GM23338 (cell line): ENCODE measurements at regions not wholly inside any gene's neighbourhood (a gene's known extent, or its start where the extent isn't known, plus 50 kb on each side); places are given as distances from the start of the nearest gene placed in this dataset.
A peak's percentile ranks its signal among the peaks of the same experiment; 100 is the strongest.

Source experiments
- ATAC-seq: fragments of 200-7000 bp; cut with Tn5 transposase; 3 replicates; pipeline ENCODE4 v1.9.1; 2020
- DNase-seq: peaks from one replicate; pipeline ENCODE4 v3.0.0-alpha.2; 2015; ENCODE audit warnings: low spot score
- H2AFZ ChIP-seq: fragments of 200-600 bp; sonication (generic); 2 replicates; pipeline ENCODE4 v1.8.0; 2016; ENCODE audit warnings: antibody characterized with exemption, mild to moderate bottlenecking, moderate library complexity
- H3F3A ChIP-seq: fragments of 200-600 bp; sonication (generic); replicated peaks from 2 replicates; pipeline ENCODE4 v1.8.0; 2017; ENCODE audit warnings: antibody characterized with exemption, mixed run types, low read depth
- H3K27ac ChIP-seq: fragments of 200-600 bp; sonication (generic); 2 replicates; pipeline ENCODE4 v1.6.1; 2016; ENCODE audit warnings: low read depth
- H3K27me3 ChIP-seq: fragments of 200-600 bp; sonication (generic); 2 replicates; pipeline ENCODE4 v1.8.0; 2016; ENCODE audit warnings: mild to moderate bottlenecking, mixed run types, moderate library complexity; ENCODE audit not compliant: insufficient read depth
- H3K36me3 ChIP-seq: fragments of 200-600 bp; sonication (generic); 2 replicates; pipeline ENCODE4 v1.8.0; 2016; ENCODE audit warnings: mild to moderate bottlenecking; ENCODE audit not compliant: insufficient read depth
- H3K4me1 ChIP-seq: fragments of 200-600 bp; sonication (generic); 2 replicates; pipeline ENCODE4 v1.8.0; 2016; ENCODE audit warnings: mild to moderate bottlenecking, moderate library complexity; ENCODE audit not compliant: insufficient read depth
- H3K4me2 ChIP-seq: fragments of 200-600 bp; sonication (generic); 2 replicates; pipeline ENCODE4 v1.7.1; 2017; ENCODE audit warnings: mixed run types
- H3K4me3 ChIP-seq: fragments of 200-600 bp; sonication (generic); 2 replicates; pipeline ENCODE4 v1.6.1; 2016; ENCODE audit warnings: mixed run types
- H3K79me2 ChIP-seq: fragments of 200-600 bp; sonication (generic); replicated peaks from 2 replicates; pipeline ENCODE4 v1.8.0; 2017; ENCODE audit warnings: mild to moderate bottlenecking; ENCODE audit not compliant: insufficient read depth
- H3K9me2 ChIP-seq: fragments of 200-600 bp; sonication (generic); 2 replicates; pipeline ENCODE4 v1.8.0; 2017; ENCODE audit not compliant: insufficient read depth
- H4K20me1 ChIP-seq: fragments of 200-600 bp; sonication (generic); replicated peaks from 2 replicates; pipeline ENCODE4 v1.8.0; 2017; ENCODE audit warnings: mild to moderate bottlenecking; ENCODE audit not compliant: insufficient read depth
- H3K27ac Mint-ChIP-seq: 2 replicates; pipeline ENCODE4 v1.8.0; 2020; ENCODE audit warnings: inconsistent platforms, mild to moderate bottlenecking, moderate library complexity, mixed read lengths
- H3K27me3 Mint-ChIP-seq: 3 replicates; pipeline ENCODE4 v1.8.0; 2022; ENCODE audit warnings: low read depth, mild to moderate bottlenecking, moderate library complexity, mixed read lengths, inconsistent platforms; ENCODE audit not compliant: insufficient read depth, poor library complexity
- H3K36me3 Mint-ChIP-seq: 3 replicates; pipeline ENCODE4 v1.8.0; 2021; ENCODE audit warnings: low read depth, mild to moderate bottlenecking, inconsistent platforms, moderate library complexity, mixed read lengths
- H3K4me1 Mint-ChIP-seq: 3 replicates; pipeline ENCODE4 v1.8.0; 2020; ENCODE audit warnings: mild to moderate bottlenecking, inconsistent platforms, mixed read lengths
- H3K4me3 Mint-ChIP-seq: 3 replicates; pipeline ENCODE4 v1.8.0; 2021; ENCODE audit warnings: moderate library complexity, mild to moderate bottlenecking, inconsistent platforms, mixed read lengths
- H3K9me3 Mint-ChIP-seq: 3 replicates; pipeline ENCODE4 v1.8.0; 2020; ENCODE audit warnings: moderate library complexity, mild to moderate bottlenecking, inconsistent platforms, mixed read lengths
- CREB1 ChIP-seq: fragments of 250-450 bp; sonication (Bioruptor Pico); IDR thresholded peaks from 2 replicates; pipeline ENCODE4 v1.5.0; 2020; ENCODE audit warnings: low read depth, mild to moderate bottlenecking, moderate library complexity
- CTCF ChIP-seq, 2 experiments: fragments of 200-600 bp in 1 of 2; sonication (generic) in 1 of 2; conservative IDR thresholded peaks; 2 replicates each; pipeline versions ENCODE4 v1.5.1 to v1.6.1; 2016 to 2017; ENCODE audit warnings: antibody characterized with exemption in 2 of 2, low read depth in 2 of 2, mild to moderate bottlenecking in 2 of 2, moderate library complexity in 1 of 2
- ETS1 ChIP-seq: IDR thresholded peaks from 2 replicates; pipeline ENCODE4 v1.6.1; 2016; ENCODE audit warnings: antibody characterized with exemption
- EZH2 ChIP-seq: fragments of 200-600 bp; sonication (generic); IDR thresholded peaks from one replicate; pipeline ENCODE4 v1.8.0; 2017; ENCODE audit warnings: antibody characterized with exemption, mild to moderate bottlenecking, low read depth; ENCODE audit not compliant: unreplicated experiment
- EZH2phosphoT487 ChIP-seq: fragments of 200-600 bp; sonication (generic); IDR thresholded peaks from one replicate; pipeline ENCODE4 v1.8.1; 2018; ENCODE audit warnings: antibody characterized with exemption; ENCODE audit not compliant: unreplicated experiment
- JUNB ChIP-seq: IDR thresholded peaks from one replicate; pipeline ENCODE4 v1.6.1; 2016; ENCODE audit warnings: antibody characterized with exemption; ENCODE audit not compliant: unreplicated experiment
- NANOG ChIP-seq: IDR thresholded peaks from 2 replicates; pipeline ENCODE4 v1.6.1; 2016; ENCODE audit warnings: antibody characterized with exemption, borderline replicate concordance
- POLR2AphosphoS5 ChIP-seq: IDR thresholded peaks from 2 replicates; pipeline ENCODE4 v1.6.1; 2016; ENCODE audit warnings: antibody characterized with exemption, low read depth
- REST ChIP-seq: IDR thresholded peaks from one replicate; pipeline ENCODE4 v1.6.1; 2018; ENCODE audit warnings: antibody characterized with exemption; ENCODE audit not compliant: unreplicated experiment
- STAT1 ChIP-seq: IDR thresholded peaks from one replicate; pipeline ENCODE4 v1.6.1; 2016; ENCODE audit warnings: antibody characterized with exemption; ENCODE audit not compliant: unreplicated experiment
- ZNF114 ChIP-seq: fragments of 250-450 bp; sonication (Bioruptor Pico); IDR thresholded peaks from 2 replicates; pipeline ENCODE4 v1.5.0; 2020; ENCODE audit warnings: mild to moderate bottlenecking, moderate library complexity
- ZNF331 ChIP-seq: fragments of 250-450 bp; sonication (Bioruptor Pico); IDR thresholded peaks from 2 replicates; pipeline ENCODE4 v1.5.0; 2020; ENCODE audit warnings: low read depth, mild to moderate bottlenecking, moderate library complexity
- ZNF462 ChIP-seq: fragments of 250-450 bp; sonication (Bioruptor Pico); IDR thresholded peaks from 2 replicates; pipeline ENCODE4 v1.5.0; 2020; ENCODE audit warnings: mild to moderate bottlenecking, moderate library complexity

GRCh38 chr13:38527140-38527539 lies 159.7 kb upstream of the FREM2 start:
- Histone ChIP-seq H3K27ac (no peak overlapping the region), H3K27me3 (no peaks in the 10 kb centered on the region), H3K9me2 (no peaks in the 10 kb centered on the region), H3K79me2 (no peaks in the 10 kb centered on the region), H3K4me2 (no peak overlapping the region), H3K36me3 (no peaks in the 10 kb centered on the region), H3K4me1 (peaks cover 10% of the 10 kb centered on the region), H3K4me3 (no peak overlapping the region), H3F3A (no peaks in the 10 kb centered on the region), H4K20me1 (no peaks in the 10 kb centered on the region), H2AFZ (peak overlapping the region; percentile 40; the same call in 1 of the 2 replicates)
- Mint-ChIP-seq H3K27me3 (no peaks in the 10 kb centered on the region), H3K4me1 (peaks cover 27% of the 10 kb centered on the region), H3K4me3 (no peak overlapping the region), H3K36me3 (no peaks in the 10 kb centered on the region), H3K9me3 (no peaks in the 10 kb centered on the region), H3K27ac (peak overlapping the region; percentile 78)
- ATAC-seq: peak; percentile 70
- TF ChIP-seq ZNF114 (CRISPR knock-in tag): no peak
- no peak for TF ChIP-seq EZH2
- no peak for TF ChIP-seq CREB1 (CRISPR knock-in tag)
- no peak for TF ChIP-seq REST
- no peak for TF ChIP-seq CTCF (conservative IDR thresholded peaks at IDR 0.05; ENCODE audit: low read depth in 2 of 2)
- no peak for TF ChIP-seq ZNF331 (CRISPR knock-in tag)
- TF ChIP-seq EZH2phosphoT487: no peak
- TF ChIP-seq ZNF462 (CRISPR knock-in tag): no peak
- no peak for TF ChIP-seq STAT1
- no peak for TF ChIP-seq POLR2AphosphoS5
- TF ChIP-seq JUNB: no peak
- TF ChIP-seq ETS1: no peak
- no peak for TF ChIP-seq NANOG
- DNase-seq: peak; percentile 16
